HG02798 (cell line): ENCODE measurements at regions not wholly inside any gene's neighbourhood (a gene's known extent, or its start where the extent isn't known, plus 50 kb on each side); places are given as distances from the start of the nearest gene placed in this dataset.
"Not testable (repeated sequence)": the region's sequence is repeated elsewhere in the genome, so short reads cannot be mapped to it uniquely, and the experiment has no call there.

ENCODE experiments used
- ATAC-seq: cut with Tn5 transposase; IDR thresholded peaks from one replicate; pipeline ENCODE4 v1.9.1; 2021; ENCODE audit warnings: mild to moderate bottlenecking; ENCODE audit not compliant: unreplicated experiment, poor library complexity

DNA sequence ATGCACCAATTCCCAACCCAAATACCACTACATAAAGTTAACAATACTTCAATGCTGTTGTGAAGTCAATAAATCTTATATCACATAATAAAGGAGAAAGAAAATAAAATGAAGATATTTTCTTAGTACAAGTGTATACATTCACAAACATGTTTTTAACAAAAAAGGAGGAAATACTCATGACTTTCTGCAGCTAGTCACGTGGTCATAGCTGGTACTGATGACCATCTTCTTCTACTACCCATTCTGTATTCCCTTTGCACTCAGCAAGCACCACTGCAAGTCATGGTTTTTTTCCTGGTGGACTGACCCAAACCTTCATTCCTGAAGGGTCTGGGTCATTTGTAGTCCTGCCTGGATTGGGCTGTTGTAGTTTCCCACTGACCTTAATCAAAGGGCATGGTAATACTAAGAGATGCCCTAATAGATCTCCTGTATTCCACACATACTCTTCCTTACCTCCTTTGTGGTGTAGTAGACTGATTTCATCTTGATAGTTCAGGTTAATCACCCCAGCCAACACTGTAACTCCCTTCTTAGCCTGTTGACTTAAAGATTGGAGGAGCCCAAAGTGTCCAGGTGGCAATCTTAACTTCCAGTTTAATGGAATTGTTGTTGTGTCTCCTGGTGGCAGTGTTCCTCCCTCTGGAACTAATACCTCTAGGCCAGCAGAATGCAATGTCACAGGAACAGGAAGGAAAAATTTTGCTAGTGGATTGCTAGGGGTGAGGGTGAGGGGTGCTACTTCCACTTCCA, 83.1 kb upstream of the CYRIA start:
- ATAC-seq, result not testable (repeated sequence)

DNA sequence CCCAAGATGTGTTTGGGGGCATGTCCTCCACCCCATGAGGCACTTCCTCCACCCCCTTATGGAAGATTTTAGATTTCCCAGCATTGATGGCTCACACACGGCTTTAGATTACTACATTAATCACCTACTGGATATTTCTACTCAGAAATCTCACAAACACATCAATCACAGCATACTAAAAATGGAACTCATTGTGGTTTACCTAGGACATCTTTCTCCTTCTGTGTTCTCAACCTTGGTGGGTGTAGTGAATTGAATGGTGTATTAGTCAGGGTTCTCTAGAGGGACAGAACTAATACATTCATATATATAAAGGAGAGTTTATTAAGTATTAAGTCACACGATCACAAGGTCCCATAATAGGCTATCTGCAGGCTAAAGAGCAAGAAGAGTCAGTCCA, 82.1 kb upstream of the CYRIA start:
- ATAC-seq, result no peak

DNA sequence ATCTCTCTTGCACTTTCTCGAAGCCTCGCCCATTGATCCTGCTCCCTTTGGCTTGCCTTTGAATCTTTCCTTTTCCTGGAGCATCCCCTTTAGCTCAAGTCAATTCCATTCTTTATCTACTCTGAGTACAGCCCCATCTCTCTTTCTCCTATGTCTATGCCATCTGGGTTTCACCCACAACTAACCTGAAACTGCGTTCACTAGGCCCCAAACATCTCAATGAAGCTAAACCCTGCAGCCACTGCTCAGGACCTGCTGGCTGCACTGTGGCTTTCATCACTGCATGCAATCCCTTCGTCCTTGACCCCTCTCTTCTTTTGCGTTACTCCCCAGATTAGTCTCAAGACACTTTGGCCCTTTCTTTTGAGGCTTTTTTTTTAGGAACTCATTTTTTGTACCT, 81.6 kb upstream of the CYRIA start:
- no peak for ATAC-seq

DNA sequence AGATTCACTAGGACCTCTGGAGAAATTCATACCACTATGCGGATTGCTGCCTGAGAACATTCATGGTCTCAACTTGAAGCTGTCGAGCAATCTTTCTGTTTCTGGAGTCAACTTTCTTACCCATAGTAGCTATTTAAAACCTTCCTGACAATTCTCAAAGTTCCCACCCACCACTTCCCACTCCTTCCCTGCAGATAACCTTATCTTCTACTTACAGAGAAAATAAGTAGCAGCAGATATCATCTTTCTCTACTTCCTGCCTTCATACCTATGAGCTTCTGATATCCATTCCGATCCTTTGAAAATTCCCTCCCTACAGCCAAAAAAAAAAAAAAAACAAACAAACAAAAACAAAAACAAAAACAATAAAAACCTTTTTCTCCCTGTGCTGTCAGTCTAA, 81.2 kb upstream of the CYRIA start:
- ATAC-seq, result no peak

DNA sequence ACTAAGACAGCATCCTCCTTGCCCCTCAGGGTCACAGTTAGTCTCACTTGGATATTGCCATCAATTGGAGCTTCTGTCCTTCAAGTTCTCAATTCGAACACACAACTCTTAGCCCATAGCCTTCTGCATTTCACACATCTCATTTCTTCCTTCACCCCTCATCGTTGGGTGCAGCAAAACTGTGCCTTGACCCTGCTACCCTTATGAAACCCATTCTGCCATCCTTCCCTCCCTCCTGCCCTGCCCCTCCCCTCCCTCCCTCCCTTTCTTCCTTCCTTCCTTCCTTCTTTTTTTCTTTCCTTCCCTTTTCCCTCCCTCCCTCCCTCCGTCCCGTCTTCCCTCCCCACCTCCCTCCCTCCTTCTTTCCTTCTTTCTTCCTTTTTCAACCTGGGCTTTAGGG, 80.7 kb upstream of the CYRIA start:
- ATAC-seq, result no peak

DNA sequence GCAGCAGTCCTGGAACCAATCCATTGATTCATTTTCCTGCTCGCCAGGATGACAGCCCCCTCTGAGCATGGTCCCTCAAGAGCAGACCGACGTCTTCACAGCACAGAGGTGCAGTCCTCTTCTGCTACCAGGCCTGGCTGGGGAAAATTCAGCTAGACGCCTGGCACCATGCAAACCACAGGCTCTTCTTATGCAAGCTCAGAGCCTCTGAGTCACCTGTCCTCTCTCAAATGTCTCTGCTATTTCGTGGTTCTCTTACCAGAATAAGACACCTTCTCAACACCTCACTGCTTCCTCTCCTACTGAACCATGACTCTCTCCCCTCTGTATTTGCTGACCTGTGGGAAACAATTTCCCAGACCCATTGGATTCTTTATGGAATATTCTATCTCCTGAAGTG, 79.8 kb upstream of the CYRIA start:
- ATAC-seq, result no peak

DNA sequence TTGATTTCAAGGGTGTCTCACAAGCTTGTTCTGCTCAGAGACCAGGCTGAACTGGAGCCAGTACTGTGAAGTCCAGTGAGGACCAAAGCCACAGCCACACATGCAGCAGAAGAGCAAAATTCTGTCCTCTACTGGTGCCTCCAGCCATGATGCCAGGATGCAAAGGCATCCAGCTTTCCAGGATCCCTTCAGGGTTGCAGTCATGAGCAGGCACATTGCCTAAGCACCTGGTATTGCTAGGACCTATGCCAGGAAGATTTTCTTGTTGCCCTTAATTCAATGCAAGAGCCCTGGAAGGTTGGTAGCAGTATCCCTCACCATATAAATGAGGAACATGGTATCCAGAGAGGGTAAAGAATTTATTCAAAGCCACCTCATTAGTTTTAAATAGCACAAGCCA, 78.9 kb upstream of the CYRIA start:
- ATAC-seq, result no peak

DNA sequence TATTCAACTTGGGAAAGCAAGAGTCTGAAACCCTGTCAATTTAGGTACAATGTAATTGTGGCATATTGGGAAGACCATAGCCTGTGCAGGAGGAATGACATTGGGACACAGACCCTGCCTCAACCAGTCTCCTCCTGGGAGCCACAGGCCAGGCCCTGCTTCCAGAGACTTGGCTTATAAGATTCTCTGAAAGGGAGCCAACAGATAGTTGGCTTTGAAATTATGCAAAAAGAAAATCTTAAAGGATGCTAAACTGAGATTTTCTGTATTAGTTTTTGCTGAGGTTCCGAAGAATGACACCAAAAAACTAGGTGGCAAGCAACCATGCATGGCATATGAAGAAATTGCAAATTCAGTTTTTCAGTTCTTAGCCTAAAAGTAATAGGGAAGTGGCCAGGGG, 76.4 kb upstream of the CYRIA start:
- no peak for ATAC-seq

DNA sequence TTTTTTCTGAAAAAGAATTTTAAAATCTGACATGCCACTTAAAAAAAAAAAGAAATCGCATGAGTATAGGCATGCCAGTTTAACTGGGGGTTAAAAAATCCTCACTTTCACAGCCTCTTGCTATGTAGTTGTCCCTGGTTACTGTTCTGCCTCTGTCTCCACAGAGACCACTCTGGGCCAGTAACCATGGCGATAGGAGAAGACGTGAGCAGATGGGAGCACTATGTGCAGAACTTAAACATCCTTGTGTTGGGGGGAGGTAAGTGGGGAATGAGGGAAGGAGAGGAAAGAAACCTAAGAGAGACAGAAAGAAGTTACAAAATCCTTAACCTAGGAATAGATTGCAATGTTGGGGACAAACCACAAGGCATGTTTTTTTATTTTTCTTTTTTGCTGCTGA, 75.9 kb upstream of the CYRIA start:
- no peak for ATAC-seq

DNA sequence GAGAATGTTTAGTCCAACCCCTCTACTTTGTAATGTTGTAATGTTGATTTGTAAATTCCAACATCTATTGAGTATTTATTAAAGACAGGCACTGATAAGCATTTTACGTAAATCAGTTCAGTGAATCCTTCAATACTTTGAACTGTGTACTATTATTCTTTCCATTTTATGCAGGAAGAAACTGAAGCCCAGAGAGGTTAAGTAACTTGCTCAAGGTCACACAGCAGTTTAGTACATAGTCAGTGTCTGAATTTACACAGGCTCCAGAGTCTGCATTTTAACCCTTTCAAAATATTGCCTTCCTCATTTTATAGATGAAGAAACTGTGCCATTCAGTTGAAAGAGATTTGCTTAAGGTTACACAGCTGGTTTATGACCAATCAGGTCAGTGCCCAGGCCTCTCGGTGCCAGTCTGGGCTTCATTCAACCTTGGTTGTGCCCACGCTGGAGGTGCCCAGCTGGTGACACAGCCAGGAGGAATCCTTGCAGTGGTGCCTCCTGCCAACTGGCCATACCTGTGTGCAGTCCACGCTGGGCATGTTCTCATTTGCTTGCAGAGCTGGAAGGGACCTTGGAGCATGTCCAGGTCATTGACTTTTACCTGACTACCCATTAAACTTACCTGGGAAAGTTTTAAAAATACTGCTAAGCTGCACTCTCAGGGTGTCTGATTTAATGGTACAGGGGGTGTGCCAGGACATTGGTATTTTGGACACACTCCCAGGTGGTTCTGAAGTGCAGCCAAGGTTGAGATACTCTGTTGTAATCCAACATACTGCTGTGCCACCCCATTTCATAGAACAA, 74.3 kb upstream of the CYRIA start:
- no peak for ATAC-seq

DNA sequence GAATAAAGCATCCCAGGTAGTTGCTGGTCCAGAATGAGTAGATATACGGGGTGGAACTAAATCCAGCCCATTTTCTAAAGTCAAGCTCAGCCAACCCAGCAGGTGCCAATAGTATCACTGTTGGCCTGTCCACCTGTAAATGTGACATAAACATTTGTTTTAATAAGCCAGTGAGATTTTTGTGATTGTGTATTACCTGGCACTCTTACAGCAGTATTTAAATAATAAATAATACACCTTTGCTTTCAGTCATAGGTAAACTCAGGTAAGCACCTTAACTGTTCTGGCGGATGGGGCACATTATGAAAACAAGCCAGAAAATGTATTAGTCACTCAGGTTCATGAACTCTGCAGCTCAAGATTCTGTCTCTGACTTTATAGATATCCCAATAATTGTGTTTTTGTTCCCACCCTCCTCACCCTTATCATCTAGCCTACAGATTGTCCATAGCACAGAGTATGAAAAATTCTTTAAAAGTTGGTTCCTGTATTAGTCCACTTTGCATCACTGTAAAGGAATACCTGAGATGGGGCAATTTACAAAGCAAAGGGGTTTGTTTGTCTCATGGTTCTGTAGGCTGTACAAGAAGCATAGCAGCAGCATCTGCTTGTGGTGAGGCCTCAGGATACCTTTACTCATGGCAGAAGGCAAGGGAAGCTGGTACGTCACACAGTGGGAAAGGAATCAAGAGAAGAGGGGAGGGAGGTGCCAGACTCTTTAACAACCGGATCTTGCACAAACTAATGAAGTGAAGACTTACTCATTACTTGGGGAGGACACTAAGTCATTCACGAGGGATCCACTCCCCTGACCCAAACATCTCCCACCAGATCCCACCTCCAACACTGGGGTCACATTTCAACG, 73.0 kb upstream of the CYRIA start:
- ATAC-seq, result no peak

DNA sequence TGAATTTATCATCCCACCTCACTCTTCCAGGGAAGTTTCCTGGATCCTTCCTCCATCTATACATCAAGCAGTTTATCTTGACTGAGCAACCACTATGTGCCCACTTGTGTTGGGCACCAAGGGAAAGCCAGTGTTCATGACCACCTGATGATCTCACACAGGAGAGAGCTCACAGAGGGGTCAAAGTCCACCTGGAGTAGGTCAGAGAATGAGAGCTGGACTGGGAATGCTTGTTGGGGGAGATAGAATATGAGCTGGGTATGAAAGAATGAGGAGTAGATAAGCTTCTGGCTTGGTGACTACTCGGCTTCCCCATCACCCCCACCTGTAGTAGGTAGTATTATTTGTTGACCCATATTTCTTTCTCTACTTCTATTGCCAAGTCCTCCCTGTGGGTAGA, 72.2 kb upstream of the CYRIA start:
- ATAC-seq, result no peak

DNA sequence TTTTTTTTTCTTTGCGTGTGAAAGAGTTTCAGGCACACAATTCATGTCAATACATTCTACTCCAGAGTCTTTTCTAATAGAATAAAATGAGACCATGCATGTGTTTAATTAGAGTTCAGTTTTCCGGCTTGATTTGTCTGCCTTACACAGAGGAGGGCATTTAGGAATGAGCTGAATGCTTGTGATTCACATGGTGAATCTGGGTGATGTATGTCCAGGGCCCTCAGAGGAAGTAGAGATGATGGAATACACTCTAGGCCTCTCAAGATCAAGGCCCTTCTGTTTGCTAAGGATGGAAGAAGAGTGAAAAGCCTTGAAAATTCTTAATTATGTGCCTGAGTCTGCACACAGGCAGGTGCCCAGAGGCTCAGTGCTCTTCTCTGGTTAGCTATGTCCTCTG, 71.0 kb upstream of the CYRIA start:
- ATAC-seq, result no peak

DNA sequence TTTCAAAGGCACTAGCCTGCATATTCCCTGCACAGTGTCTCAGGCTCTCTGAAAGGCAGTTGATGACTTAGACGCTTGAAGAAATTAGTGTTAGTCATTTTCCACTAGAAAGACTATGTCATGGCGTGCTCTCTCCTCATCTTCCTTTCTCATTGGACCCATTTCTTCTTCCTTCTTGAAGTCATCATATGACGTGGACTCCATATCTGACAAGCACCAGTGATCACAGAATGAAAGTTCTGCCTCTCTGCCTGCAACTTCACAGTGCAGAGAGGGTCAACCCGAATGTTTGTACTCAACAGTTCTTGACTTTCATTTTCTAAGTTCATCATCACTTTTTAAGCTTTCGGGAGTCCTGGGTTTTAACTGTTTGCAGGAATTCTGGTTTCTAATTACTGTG, 63.7 kb upstream of the CYRIA start:
- ATAC-seq, result peak; percentile 51

DNA sequence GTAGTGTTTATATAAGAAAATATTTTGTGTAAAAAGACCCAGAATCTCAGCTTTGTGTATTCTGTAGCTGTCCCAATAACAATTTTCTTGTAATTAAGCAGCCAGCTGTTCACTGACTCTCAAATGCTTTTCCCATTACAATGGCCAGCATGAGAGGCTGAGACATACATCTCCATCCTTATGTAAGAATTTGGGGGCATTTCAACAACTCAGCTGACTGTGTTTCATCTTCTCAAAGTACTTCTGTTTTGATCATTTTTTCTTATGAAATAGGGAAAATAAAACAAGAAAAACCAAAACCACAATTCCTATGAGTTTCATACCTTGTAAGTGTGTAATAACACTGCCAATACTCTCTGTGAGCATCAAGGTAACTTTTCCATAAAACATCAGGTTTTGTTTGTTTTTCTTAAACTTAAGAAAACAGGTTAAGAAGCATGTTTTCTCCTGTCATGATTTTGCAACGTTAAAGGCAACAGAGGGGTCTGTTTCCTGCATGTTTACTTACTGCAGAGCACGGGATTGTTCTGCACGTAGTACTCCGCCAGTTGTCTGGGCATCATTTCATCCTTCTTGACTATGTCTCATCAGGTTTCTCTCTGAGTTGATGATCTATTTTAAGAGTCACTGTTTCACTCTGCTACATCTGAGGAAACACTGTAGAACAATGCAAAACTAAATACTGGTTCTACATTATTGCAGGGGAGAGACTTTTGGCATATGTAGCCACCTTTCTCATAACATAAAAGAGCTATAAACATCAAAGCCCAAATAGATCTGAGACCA, 62.9 kb upstream of the CYRIA start:
- ATAC-seq, result no peak

DNA sequence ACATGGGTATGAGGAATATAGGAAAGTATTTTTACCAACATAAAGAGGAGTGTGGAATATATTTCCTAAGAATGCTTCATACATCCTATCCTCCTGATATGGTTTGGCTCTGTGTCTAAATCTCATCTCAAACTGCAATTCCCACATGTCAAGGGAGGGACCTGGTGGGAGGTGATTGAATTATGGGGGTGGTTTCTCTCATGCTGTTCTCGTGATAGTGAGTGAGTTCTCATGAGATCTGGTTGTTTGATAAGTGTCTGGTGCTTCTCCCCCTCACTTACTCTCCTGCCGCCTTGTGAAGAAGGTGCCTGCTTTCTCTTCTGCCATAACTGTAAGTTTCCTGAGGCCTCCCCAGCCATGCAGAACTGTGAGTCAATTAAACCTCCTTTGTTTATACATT, 62.2 kb upstream of the CYRIA start:
- not testable (repeated sequence) for ATAC-seq

DNA sequence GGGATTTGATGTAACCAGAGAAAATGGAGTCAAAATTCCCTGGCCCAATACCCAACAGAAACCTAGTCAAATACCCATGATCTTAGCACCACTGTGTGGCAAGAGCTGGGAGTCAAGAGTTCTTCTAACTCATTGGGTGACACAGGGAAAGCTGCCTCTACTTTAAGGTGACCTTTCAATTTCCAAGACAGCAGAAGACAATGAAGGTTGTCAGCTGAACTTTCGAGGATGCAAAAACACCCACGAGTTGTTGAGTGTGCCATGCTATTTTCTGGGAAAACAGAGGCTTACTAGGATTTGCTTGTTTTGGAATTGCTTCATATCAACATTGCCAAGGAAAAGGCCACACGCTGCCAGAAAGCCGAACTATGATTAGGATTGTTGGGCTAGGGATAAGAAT, 61.6 kb upstream of the CYRIA start:
- ATAC-seq, result no peak

DNA sequence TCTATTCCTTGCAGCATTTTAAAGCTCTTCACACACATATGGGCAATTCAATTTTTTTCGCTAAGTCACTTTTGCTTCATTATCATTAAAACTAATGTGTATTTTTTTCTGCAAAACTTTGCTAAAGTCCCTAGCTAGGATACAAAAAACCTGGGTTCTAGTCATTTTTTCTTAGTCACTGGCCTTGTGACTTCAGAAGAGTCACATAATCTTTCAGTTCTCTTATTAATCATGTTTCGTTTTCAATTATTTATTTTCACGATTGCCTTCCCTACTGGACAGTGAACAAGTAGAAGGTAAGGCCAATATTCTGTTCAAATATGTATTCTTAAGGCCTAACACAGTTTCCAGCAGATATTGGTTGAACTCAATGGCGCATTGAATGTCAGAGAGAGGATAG, 60.9 kb upstream of the CYRIA start:
- ATAC-seq, result no peak

DNA sequence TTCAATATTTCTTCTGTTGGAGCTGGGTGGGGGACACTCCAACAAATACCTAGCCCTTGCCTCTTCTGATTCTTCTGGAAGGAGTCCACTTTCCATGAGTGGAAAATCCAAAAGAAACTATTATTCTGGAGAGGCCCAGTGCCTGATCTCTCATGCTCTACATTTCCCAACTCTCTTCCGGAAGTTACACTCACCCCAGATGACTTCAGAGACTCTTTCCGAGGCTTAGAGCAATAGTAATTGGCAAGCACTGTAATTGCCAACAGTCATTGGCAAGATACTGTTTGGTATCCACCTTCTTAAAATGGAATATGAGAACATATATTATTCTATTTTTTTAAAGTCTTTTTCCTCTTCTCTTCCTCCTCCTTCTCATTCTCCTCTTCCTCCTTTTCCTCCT, 60.5 kb upstream of the CYRIA start:
- ATAC-seq, result no peak

DNA sequence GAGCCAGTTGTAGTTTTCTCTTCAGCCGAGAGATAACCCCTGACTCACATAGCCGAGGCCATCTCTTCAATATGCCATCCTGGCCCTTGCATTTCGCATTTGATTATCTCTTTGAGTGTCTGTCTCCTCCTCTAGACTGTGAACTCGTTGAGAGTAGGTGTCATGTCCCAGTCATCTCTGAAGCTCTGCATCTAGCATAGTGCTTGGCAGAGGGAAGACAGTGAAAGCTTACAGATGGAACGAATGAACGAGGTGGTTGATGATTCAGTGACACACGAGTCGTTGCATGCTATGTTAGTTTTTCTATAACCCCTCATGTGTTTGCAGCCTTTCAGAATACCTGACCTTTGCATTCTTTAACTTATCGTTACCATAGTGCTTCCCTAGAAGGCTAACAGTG, 59.9 kb upstream of the CYRIA start:
- no peak for ATAC-seq
